DOHH2 (cell line): ENCODE measurements at regions not wholly inside any gene's neighbourhood (a gene's known extent, or its start where the extent isn't known, plus 50 kb on each side); places are given as distances from the start of the nearest gene placed in this dataset.

Experiments
- H3F3A ChIP-seq: fragments of 200-600 bp; sonication (generic), shearing (Covaris generic); 2 replicates; pipeline ENCODE4 v1.6.0; 2016; ENCODE audit warnings: antibody characterized with exemption, mild to moderate bottlenecking; ENCODE audit not compliant: control insufficient read depth, insufficient read depth
- H3K27ac ChIP-seq: fragments of 200-600 bp; sonication (generic); 2 replicates; pipeline ENCODE4 v1.5.1; 2014; ENCODE audit warnings: low read depth, mild to moderate bottlenecking, low read length, moderate library complexity
- H3K27me3 ChIP-seq: fragments of 200-600 bp; sonication (generic); 2 replicates; pipeline ENCODE4 v1.6.1; 2014; ENCODE audit warnings: mild to moderate bottlenecking, low read length, mixed read lengths; ENCODE audit not compliant: control insufficient read depth
- H3K36me3 ChIP-seq: fragments of 200-600 bp; sonication (generic); 2 replicates; pipeline ENCODE4 v1.6.1; 2014; ENCODE audit warnings: mild to moderate bottlenecking, low read length, moderate library complexity, mixed read lengths; ENCODE audit not compliant: control insufficient read depth
- H3K4me1 ChIP-seq: fragments of 200-600 bp; sonication (generic); 2 replicates; pipeline ENCODE4 v1.6.1; 2014; ENCODE audit warnings: mild to moderate bottlenecking, low read length, mixed read lengths; ENCODE audit not compliant: control insufficient read depth
- H3K4me2 ChIP-seq: fragments of 200-600 bp; sonication (generic); 2 replicates; pipeline ENCODE4 v1.6.0; 2014; ENCODE audit warnings: mild to moderate bottlenecking, low read length, moderate library complexity
- H3K4me3 ChIP-seq: fragments of 200-600 bp; sonication (generic); 2 replicates; pipeline ENCODE4 v1.5.1; 2014; ENCODE audit warnings: mild to moderate bottlenecking, low read length, mixed read lengths
- H3K79me2 ChIP-seq: fragments of 200-600 bp; sonication (generic); 2 replicates; pipeline ENCODE4 v1.6.1; 2014; ENCODE audit warnings: mild to moderate bottlenecking, low read length, mixed read lengths; ENCODE audit not compliant: control insufficient read depth
- H3K9me2 ChIP-seq: fragments of 200-600 bp; sonication (generic); replicated peaks from 2 replicates; pipeline ENCODE4 v1.6.1; 2014; ENCODE audit warnings: mild to moderate bottlenecking, low read length, mixed read lengths; ENCODE audit not compliant: control insufficient read depth
- H3K9me3 ChIP-seq: fragments of 200-600 bp; sonication (generic); 2 replicates; pipeline ENCODE4 v1.6.1; 2014; ENCODE audit warnings: antibody characterized with exemption, low read length, mixed read lengths; ENCODE audit not compliant: control insufficient read depth, insufficient read depth
- H4K20me1 ChIP-seq: fragments of 200-600 bp; sonication (generic); 2 replicates; pipeline ENCODE4 v1.6.0; 2014; ENCODE audit warnings: low read depth, mild to moderate bottlenecking, antibody characterized with exemption, low read length, moderate library complexity; ENCODE audit not compliant: control insufficient read depth, insufficient read depth
- EZH2phosphoT487 ChIP-seq: fragments of 200-600 bp; sonication (generic); IDR thresholded peaks from 2 replicates; pipeline ENCODE4 v1.6.1; 2017; ENCODE audit warnings: borderline replicate concordance, mild to moderate bottlenecking, antibody characterized with exemption, low read length, moderate library complexity, mixed read lengths
- TF ChIP-seq, protein P1 (sequence below): fragments of 200-600 bp; sonication (generic); IDR thresholded peaks from one replicate; pipeline ENCODE4 v1.5.1; 2014; ENCODE audit warnings: antibody characterized with exemption, mild to moderate bottlenecking, low read depth, low read length; ENCODE audit not compliant: poor library complexity, severe bottlenecking

DNA sequence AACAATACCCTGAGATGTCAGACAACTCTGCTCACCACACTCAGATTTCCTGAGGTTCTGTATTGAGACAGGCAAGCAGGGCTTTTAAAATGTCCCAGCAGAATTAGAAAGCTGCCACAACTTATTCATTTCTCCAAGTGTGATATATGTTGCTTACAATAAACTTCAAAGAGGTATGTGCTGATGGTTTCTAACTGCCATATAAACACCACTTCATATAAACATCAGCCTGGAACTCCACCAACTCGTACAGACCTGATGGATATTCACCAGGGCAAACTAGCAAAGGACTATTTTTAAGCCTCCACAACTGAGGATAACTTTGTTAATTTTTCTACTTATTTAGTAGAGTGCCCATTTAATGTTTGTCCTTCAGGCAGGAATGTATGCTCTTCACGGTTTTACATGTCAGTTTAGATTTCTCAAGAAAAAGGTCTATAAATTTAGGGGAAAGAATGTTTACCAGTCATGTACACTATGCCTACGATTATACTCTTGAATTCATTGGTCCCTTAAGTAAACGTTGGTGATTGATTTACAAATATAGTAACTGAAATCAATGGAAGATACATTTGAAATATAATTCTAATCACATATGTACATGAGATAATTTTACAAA, 109.6 kb upstream of the ABI3BP start:
- Histone ChIP-seq H3K36me3 (no peaks in the 10 kb centered on the region), H3K4me1 (no peaks in the 10 kb centered on the region), H3K27ac (no peak overlapping the region), H3K27me3 (no peaks in the 10 kb centered on the region; the same call in 1 of the 2 replicates), H3K4me2 (no peak overlapping the region), H3K4me3 (no peak overlapping the region), H3K9me2 (no peaks in the 10 kb centered on the region), H3K9me3 (no peaks in the 10 kb centered on the region), H3K79me2 (no peaks in the 10 kb centered on the region), H4K20me1 (no peaks in the 10 kb centered on the region), H3F3A (no peaks in the 10 kb centered on the region)
- no peak for TF ChIP-seq EZH2phosphoT487
- TF ChIP-seq, protein P1, sequence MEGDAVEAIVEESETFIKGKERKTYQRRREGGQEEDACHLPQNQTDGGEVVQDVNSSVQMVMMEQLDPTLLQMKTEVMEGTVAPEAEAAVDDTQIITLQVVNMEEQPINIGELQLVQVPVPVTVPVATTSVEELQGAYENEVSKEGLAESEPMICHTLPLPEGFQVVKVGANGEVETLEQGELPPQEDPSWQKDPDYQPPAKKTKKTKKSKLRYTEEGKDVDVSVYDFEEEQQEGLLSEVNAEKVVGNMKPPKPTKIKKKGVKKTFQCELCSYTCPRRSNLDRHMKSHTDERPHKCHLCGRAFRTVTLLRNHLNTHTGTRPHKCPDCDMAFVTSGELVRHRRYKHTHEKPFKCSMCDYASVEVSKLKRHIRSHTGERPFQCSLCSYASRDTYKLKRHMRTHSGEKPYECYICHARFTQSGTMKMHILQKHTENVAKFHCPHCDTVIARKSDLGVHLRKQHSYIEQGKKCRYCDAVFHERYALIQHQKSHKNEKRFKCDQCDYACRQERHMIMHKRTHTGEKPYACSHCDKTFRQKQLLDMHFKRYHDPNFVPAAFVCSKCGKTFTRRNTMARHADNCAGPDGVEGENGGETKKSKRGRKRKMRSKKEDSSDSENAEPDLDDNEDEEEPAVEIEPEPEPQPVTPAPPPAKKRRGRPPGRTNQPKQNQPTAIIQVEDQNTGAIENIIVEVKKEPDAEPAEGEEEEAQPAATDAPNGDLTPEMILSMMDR: no peak

DNA sequence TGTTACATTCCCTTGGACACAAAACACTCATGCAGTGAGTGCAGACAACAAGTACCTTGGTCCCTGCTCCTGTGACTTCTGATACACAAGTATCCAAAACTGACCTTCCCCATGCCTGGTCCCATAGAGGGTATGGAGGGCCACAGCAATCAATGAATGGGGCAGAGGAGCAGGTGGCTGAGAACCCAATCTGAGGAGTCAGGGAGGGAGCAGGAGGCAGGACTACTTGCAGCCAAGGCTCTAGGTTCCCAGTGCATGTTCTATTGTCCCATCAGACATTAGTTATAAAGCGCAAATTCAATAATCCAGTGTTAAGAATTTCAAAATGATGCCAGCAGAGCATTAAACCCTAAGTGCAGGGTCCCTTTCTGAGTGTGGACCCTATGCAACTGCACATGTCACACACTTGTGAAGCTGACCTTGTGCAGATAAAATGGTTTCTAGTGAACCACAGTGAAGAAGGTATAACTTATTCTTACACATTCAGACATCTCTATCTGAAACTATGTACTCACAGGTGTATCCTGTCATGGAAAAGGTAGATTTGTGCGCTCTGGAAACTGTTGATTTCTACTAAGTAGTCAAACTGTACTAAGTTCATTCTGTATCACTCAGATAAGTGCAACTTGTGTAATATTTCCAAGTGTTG, 107.3 kb upstream of the ABI3BP start:
- H3K4me1 ChIP-seq: no peaks in the 10 kb centered on the region
- H3K27ac ChIP-seq: no peak overlapping the region
- H3K9me3 ChIP-seq: no peaks in the 10 kb centered on the region
- no peaks in the 10 kb centered on the region for H3K79me2 ChIP-seq
- no peak for TF ChIP-seq EZH2phosphoT487
- TF ChIP-seq, protein P1: no peak
- no peak overlapping the region for H3K4me3 ChIP-seq
- no peaks in the 10 kb centered on the region for H4K20me1 ChIP-seq
- no peaks in the 10 kb centered on the region; the same call in 1 of the 2 replicates for H3K27me3 ChIP-seq
- no peak overlapping the region for H3K4me2 ChIP-seq
- no peaks in the 10 kb centered on the region for H3K9me2 ChIP-seq
- H3F3A ChIP-seq: no peaks in the 10 kb centered on the region
- H3K36me3 ChIP-seq: no peaks in the 10 kb centered on the region

DNA sequence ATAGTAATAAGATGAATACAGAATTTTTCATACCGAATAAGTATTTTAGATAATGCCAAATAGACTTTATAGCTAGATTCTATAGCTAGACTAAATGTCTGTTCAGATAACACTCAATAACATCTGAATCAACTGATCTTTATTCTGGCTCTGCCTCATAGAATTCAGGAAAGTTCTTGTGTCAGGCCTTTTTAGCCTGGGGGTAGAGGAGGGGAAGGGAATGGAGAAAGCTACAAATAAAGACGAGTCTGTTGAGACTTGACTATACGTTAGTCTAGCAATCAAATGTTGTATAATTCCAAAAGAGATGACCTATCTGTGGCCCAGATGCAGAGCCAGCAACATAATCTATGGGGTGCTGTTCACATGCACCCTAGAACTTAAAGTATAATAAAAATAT, 106.6 kb upstream of the ABI3BP start:
- no peak for TF ChIP-seq EZH2phosphoT487
- TF ChIP-seq, protein P1: no peak
- H3K9me3 ChIP-seq: no peaks in the 10 kb centered on the region
- H3K9me2 ChIP-seq: no peaks in the 10 kb centered on the region
- no peaks in the 10 kb centered on the region for H3K4me1 ChIP-seq
- no peaks in the 10 kb centered on the region for H3K36me3 ChIP-seq
- no peak overlapping the region for H3K4me3 ChIP-seq
- no peaks in the 10 kb centered on the region for H4K20me1 ChIP-seq
- H3K79me2 ChIP-seq: no peaks in the 10 kb centered on the region
- H3K27me3 ChIP-seq: no peaks in the 10 kb centered on the region; the same call in 1 of the 2 replicates
- no peak overlapping the region for H3K4me2 ChIP-seq
- no peak overlapping the region for H3K27ac ChIP-seq
- H3F3A ChIP-seq: no peaks in the 10 kb centered on the region
